Small intestine (tissue), 7 donors: ENCODE measurements at regions not wholly inside any gene's neighbourhood (a gene's known extent, or its start where the extent isn't known, plus 50 kb on each side); places are given as distances from the start of the nearest gene placed in this dataset.
A peak's percentile ranks its signal among the peaks of the same experiment; 100 is the strongest.

Experiments used
- DNase-seq, 2 donors: peaks; one replicate each; pipeline versions ENCODE4 v3.0.0 to v3.0.0-alpha.2; 2013
- FAIRE-seq: peaks from 2 replicates; lab custom pipeline; 2012; peaks lifted over from hg19 to GRCh38; lab: Jason Lieb, UNC
- H3K27ac ChIP-seq, 3 donors: one replicate each; pipeline ENCODE4 v1.5.1; 2013; ENCODE audit warnings: low read length in 2 of 3, mild to moderate bottlenecking in 2 of 3, control low read depth in 1 of 3, inconsistent platforms in 1 of 3, low read depth in 1 of 3, moderate library complexity in 1 of 3
- H3K27me3 ChIP-seq, 3 donors: one replicate each; pipeline ENCODE4 v1.6.1; 2013; ENCODE audit warnings: low read length in 3 of 3, inconsistent platforms in 1 of 3; ENCODE audit not compliant: control insufficient read depth in 3 of 3, insufficient read depth in 3 of 3
- H3K36me3 ChIP-seq, 3 donors: one replicate each; pipeline ENCODE4 v1.6.1; 2013; ENCODE audit warnings: low read length in 3 of 3, inconsistent platforms in 1 of 3, low read depth in 1 of 3, mild to moderate bottlenecking in 1 of 3, moderate library complexity in 1 of 3; ENCODE audit not compliant: control insufficient read depth in 3 of 3, insufficient read depth in 2 of 3
- H3K4me1 ChIP-seq, 3 donors: one replicate each; pipeline ENCODE4 v1.6.1; 2013; ENCODE audit warnings: low read length in 2 of 3, inconsistent platforms in 1 of 3, low read depth in 1 of 3, mild to moderate bottlenecking in 1 of 3, moderate library complexity in 1 of 3; ENCODE audit not compliant: control insufficient read depth in 3 of 3, insufficient read depth in 2 of 3
- H3K4me3 ChIP-seq, 3 donors: one replicate each; pipeline ENCODE4 v1.5.1; 2013; ENCODE audit warnings: low read length in 3 of 3, control low read depth in 1 of 3, inconsistent platforms in 1 of 3, low read depth in 1 of 3, mild to moderate bottlenecking in 1 of 3, moderate library complexity in 1 of 3
- H3K9me3 ChIP-seq, 2 donors: one replicate each; pipeline ENCODE4 v1.6.1; 2013; ENCODE audit warnings: low read depth in 1 of 2, low read length in 1 of 2; ENCODE audit not compliant: control insufficient read depth in 2 of 2, insufficient read depth in 1 of 2
- WGBS, 3 donors: extraction: QIAGEN DNeasy Blood & Tissue Kit; methylation state at CpG; one replicate each; pipeline ENCODE4 v1.1.7; 2013; 5-methylcytosine and 5-hydroxymethylcytosine counted together
- donor health status: healthy with polysubstance abuse.
- donor health status: control.
- donor health status: control.
- donor health status: Bipolar disorder and iron deficiency.
- donor health status: healthy.

DNA sequence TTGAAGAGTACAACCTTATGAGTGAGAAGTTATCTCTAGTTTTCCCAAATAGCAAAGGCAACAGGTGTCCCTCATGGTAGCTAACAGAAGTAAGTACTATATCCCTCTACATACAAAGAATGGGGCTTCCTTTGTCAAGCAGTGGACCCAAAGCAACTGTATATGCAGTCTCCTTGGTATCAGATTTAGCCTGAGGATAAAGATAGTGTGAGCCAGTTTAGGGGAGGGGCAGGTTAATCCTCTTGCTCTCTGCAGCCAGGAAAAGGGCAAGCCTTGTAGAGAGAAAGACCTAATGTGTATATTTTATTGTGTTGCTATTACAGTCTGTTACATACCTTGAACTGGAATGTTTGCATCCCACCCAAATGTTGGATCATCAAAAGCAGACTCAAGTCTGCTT, 117.9 kb upstream of the COL8A1 start:
- FAIRE-seq (no peak), DNase-seq (no peak)
- no peak overlapping the region for H3K4me3 ChIP-seq
- H3K27ac ChIP-seq: no peak overlapping the region
- no peaks in the 10 kb centered on the region for H3K9me3 ChIP-seq
- H3K4me1 ChIP-seq: no peaks in the 10 kb centered on the region
- H3K27me3 ChIP-seq: no peaks in the 10 kb centered on the region
- no peaks in the 10 kb centered on the region for H3K36me3 ChIP-seq

DNA sequence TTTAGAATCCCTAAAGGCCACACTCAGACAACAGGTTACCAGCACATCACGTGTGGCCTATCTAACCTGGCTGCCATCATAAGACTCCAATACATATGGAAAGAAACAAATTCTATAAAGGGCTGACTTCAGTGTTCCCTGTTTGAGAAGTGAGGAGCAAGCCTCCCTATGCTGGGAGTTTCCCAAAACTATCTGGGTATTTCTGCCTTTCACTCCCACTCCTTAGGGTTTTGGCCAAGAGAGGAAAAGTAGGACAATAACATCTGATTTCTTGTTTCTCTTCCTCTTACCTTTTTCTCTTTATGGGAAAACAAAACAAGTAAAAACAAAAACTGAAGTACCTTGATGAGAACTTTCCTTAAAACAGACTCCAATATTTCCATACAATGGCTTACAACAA, 121.5 kb upstream of the COL8A1 start:
- Histone ChIP-seq H3K36me3 (no peaks in the 10 kb centered on the region), H3K9me3 (no peaks in the 10 kb centered on the region), H3K27me3 (no peaks in the 10 kb centered on the region), H3K27ac (no peak overlapping the region), H3K4me1 (no peaks in the 10 kb centered on the region), H3K4me3 (no peak overlapping the region)
- FAIRE-seq (no peak), DNase-seq (no peak)
- 84 to 89% (median 84%) methylated on average over 1 of the region's 1 CpG for whole genome bisulfite sequencing, 3 donors

GRCh38 chr3:99515891-99516290, 122.5 kb upstream of the COL8A1 start:
- Histone ChIP-seq H3K4me1 (no peaks in the 10 kb centered on the region), H3K27ac (no peak overlapping the region), H3K9me3 (no peaks in the 10 kb centered on the region), H3K36me3 (no peaks in the 10 kb centered on the region), H3K27me3 (no peaks in the 10 kb centered on the region), H3K4me3 (no peak overlapping the region)
- DNase-seq (no peak), FAIRE-seq (no peak)
- WGBS, 3 donors: 87 to 92% (median 92%) methylated on average over 4 of the region's 4 CpGs

DNA sequence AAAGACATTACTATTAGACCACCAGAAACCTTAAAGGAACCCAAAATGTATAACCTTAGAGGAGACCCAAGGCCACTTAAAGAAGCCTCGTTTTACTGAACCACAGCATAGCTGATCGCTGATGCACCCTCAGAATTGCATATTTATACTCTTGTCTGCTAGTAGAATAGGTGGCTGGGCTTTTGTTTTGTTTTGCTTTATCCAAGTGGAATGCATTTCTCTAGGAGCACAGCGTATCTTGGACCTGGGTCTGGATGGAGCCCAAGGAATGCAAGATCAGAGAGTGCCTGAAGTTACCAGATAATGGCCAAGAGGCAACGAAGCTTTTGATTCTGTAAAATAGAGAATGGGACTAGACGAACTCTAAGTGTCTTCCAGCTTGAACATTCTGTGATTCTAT, 129.2 kb upstream of the COL8A1 start:
- H3K36me3 ChIP-seq: no peaks in the 10 kb centered on the region
- no peak for DNase-seq
- no peaks in the 10 kb centered on the region for H3K4me1 ChIP-seq
- 59 to 67% (median 60%) methylated on average over 5 of the region's 5 CpGs for WGBS, 3 donors
- H3K27me3 ChIP-seq: no peaks in the 10 kb centered on the region
- H3K4me3 ChIP-seq: no peak overlapping the region
- H3K9me3 ChIP-seq: no peaks in the 10 kb centered on the region
- H3K27ac ChIP-seq: no peak overlapping the region
- no peak for FAIRE-seq

DNA sequence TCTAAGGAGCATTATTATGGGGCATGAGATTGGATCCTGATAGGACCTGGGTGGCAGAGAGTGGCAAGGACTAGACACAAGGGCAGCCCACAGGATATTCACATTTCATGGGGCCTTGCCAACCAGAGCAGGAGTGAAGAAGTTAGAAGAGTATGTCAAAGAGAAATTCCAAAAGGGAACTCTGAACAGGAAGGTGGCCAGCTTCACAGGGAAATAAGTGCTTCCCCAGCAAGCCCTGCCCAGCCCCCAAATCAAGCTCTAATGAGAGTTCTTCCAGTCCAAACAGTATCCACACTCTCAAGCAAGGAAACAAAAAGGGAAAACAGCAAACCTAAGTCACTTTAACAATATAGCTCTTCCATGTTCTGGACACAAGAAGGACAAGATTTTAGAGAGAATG, 130.2 kb upstream of the COL8A1 start:
- DNase-seq (no peak), FAIRE-seq (no peak)
- H3K36me3 ChIP-seq: no peaks in the 10 kb centered on the region
- no peaks in the 10 kb centered on the region for H3K4me1 ChIP-seq
- no peak overlapping the region for H3K27ac ChIP-seq
- H3K27me3 ChIP-seq: no peaks in the 10 kb centered on the region
- no peak overlapping the region for H3K4me3 ChIP-seq
- no peaks in the 10 kb centered on the region for H3K9me3 ChIP-seq

GRCh38 chr3:99505646-99506269, 132.6 kb upstream of the COL8A1 start:
- H3K4me3 ChIP-seq: no peak overlapping the region
- no peaks in the 10 kb centered on the region for H3K36me3 ChIP-seq
- WGBS, 3 donors: 59 to 77% (median 67%) methylated on average over 7 of the region's 7 CpGs
- no peaks in the 10 kb centered on the region for H3K4me1 ChIP-seq
- no peak overlapping the region for H3K27ac ChIP-seq
- DNase-seq: no peak
- FAIRE-seq: no peak
- H3K27me3 ChIP-seq: no peaks in the 10 kb centered on the region
- H3K9me3 ChIP-seq: no peaks in the 10 kb centered on the region

GRCh38 chr3:99505200-99505599, 133.2 kb upstream of the COL8A1 start:
- WGBS, 3 donors: 46 to 56% (median 53%) methylated on average over 1 of the region's 1 CpG
- no peak for FAIRE-seq

DNA sequence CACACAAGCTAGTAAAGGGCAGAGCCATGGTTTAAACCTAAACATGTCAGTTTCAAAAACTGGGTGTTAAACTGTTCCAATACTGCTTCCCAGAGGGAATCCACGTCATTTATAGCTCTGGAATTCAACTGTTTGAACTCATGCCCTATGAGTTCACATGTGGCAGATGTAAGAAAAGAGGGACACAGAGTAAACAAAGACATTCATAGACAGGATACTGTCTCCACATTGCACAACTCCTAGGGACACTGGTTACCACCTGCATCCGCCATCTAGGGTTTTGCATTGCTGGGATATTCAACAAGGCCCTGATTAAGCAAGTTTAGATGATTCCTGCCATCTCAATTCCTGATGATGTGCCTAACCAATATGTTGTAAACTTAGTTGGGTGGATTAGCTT, 134.1 kb upstream of the COL8A1 start:
- H3K27ac ChIP-seq: no peak overlapping the region
- no peaks in the 10 kb centered on the region for H3K27me3 ChIP-seq
- no peak overlapping the region for H3K4me3 ChIP-seq
- WGBS, 3 donors: 43 to 58% (median 45%) methylated on average over 2 of the region's 2 CpGs
- FAIRE-seq (no peak), DNase-seq (no peak)
- no peaks in the 10 kb centered on the region for H3K4me1 ChIP-seq
- no peaks in the 10 kb centered on the region for H3K9me3 ChIP-seq
- H3K36me3 ChIP-seq: no peaks in the 10 kb centered on the region

More at GRCh38 chr3:99505200-99505599, 133.2 kb upstream of the COL8A1 start:
- Histone ChIP-seq H3K27me3 (no peaks in the 10 kb centered on the region), H3K9me3 (no peaks in the 10 kb centered on the region), H3K4me3 (no peak overlapping the region), H3K4me1 (no peaks in the 10 kb centered on the region), H3K27ac (no peak overlapping the region), H3K36me3 (no peaks in the 10 kb centered on the region)
- DNase-seq: no peak

- H3K27me3 ChIP-seq: no peaks in the 10 kb centered on the region
- no peaks in the 10 kb centered on the region for H3K36me3 ChIP-seq
- DNase-seq: no peak
- H3K9me3 ChIP-seq: no peaks in the 10 kb centered on the region
- no peak overlapping the region for H3K4me3 ChIP-seq
- FAIRE-seq: no peak
- H3K27ac ChIP-seq: peak overlapping the region in 1 of 3 donors; percentile 63
- WGBS, 3 donors: 67 to 83% (median 70%) methylated on average over 3 of the region's 3 CpGs
- no peaks in the 10 kb centered on the region for H3K4me1 ChIP-seq
Measured at GRCh38 chr3:99503350-99503749, 135.0 kb upstream of the COL8A1 start.
